Upper lobe of left lung (tissue), 6 donors: ENCODE measurements at regions not wholly inside any gene's neighbourhood (a gene's known extent, or its start where the extent isn't known, plus 50 kb on each side); places are given as distances from the start of the nearest gene placed in this dataset.

Source experiments
- ATAC-seq, 2 donors: fragments of 200-7000 bp; cut with Tn5 transposase; one replicate each; pipeline ENCODE4 v1.9.1; 2022; ENCODE audit warnings: mild to moderate bottlenecking in 2 of 2, moderate library complexity in 2 of 2; ENCODE audit not compliant: low FRiP score in 2 of 2
- DNase-seq, 2 donors: peaks; one replicate each; pipeline ENCODE4 v3.0.0-alpha.2; 2019 to 2020
- H3K27ac ChIP-seq, 4 donors: fragments of 200-600 bp; sonication (generic); one replicate each; pipeline ENCODE4 v1.5.1; 2016 to 2019
- H3K27me3 ChIP-seq, 4 donors: fragments of 200-600 bp; sonication (generic); one replicate each; pipeline ENCODE4 v1.5.1; 2017 to 2019
- H3K36me3 ChIP-seq, 4 donors: fragments of 200-600 bp; sonication (generic); one replicate each; pipeline ENCODE4 v1.5.1; 2016 to 2019
- H3K4me1 ChIP-seq, 4 donors: fragments of 200-600 bp; sonication (generic); one replicate each; pipeline ENCODE4 v1.5.1; 2018 to 2019
- H3K4me3 ChIP-seq, 4 donors: fragments of 200-600 bp; sonication (generic); one replicate each; pipeline ENCODE4 v1.5.1; 2017 to 2019; ENCODE audit warnings: mild to moderate bottlenecking in 2 of 4, moderate library complexity in 1 of 4
- H3K9me3 ChIP-seq, 4 donors: fragments of 200-600 bp; sonication (generic); one replicate each; pipeline ENCODE4 v1.5.1; 2018 to 2019
- CTCF ChIP-seq, 6 experiments: fragments of 450-650 bp in 4 of 6; fragments of 200-600 bp in 2 of 6; sonication (generic) in 2 of 6; IDR thresholded peaks; one replicate each; pipeline ENCODE4 v1.5.1; 2016 to 2019; ENCODE audit warnings: antibody characterized with exemption in 6 of 6
- EP300 ChIP-seq, 4 donors: sonication (generic); formaldehyde crosslinking; IDR thresholded peaks; one replicate each; pipeline ENCODE4 v1.5.1; 2017; ENCODE audit warnings: antibody characterized with exemption in 4 of 4, control low read depth in 2 of 4
- POLR2A ChIP-seq, 4 donors: fragments of 450-650 bp; IDR thresholded peaks; one replicate each; pipeline ENCODE4 v1.5.1; 2016 to 2017; ENCODE audit warnings: antibody characterized with exemption in 4 of 4, mild to moderate bottlenecking in 2 of 4
- POLR2AphosphoS5 ChIP-seq, 2 donors: sonication (generic); formaldehyde crosslinking; IDR thresholded peaks; one replicate each; pipeline ENCODE4 v1.5.1; 2017; ENCODE audit warnings: antibody characterized with exemption in 2 of 2
- WGBS, 2 donors: methylation state at CpG; one replicate each; pipeline ENCODE4 v1.1.5; 2017 to 2018; 5-methylcytosine and 5-hydroxymethylcytosine counted together
- donor health status: DM: no; HTN: no; CAD: no; lungs with moderate emphysema.
- donor health status: DM: no; HTN: yes; CAD: no; lungs with severe emphysema.

DNA sequence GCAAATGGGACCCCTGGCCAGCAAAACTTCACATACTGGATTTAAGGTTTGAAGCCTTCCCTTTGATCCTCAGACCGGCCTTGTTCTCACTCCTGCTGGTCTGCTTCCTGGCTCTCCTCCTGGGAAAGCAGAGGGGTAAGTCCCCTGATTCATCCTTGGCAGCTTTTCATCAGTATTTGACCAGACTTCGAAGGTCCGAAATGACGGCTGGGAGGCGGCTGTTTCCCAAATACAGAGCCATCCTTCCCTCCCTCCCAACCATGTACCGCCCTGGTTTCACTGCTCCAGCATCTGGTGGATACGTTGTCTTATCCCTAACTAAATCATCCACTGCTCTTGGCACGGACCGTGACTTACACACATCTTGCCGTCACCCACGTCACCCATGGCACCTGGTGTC, 265.5 kb downstream of the BCOR start:
- Histone ChIP-seq H3K4me3 (no peak overlapping the region), H3K27ac (no peak overlapping the region), H3K9me3 (peaks cover 0 to 9% (median 0%) of the 10 kb centered on the region in 4 donors), H3K4me1 (no peaks in the 10 kb centered on the region), H3K36me3 (no peaks in the 10 kb centered on the region), H3K27me3 (no peaks in the 10 kb centered on the region)
- DNase-seq, result no peak
- TF ChIP-seq CTCF (IDR thresholded peaks at IDR 0.05), result no peak
- TF ChIP-seq EP300 (IDR thresholded peaks at IDR 0.05), result no peak
- no peak for TF ChIP-seq POLR2A (IDR thresholded peaks at IDR 0.05)
- no peak for TF ChIP-seq POLR2AphosphoS5 (IDR thresholded peaks at IDR 0.05)
- ATAC-seq, result no peak
- 80 to 90% methylated on average over 7 to 11 of the region's 11 CpGs for WGBS, 2 donors

DNA sequence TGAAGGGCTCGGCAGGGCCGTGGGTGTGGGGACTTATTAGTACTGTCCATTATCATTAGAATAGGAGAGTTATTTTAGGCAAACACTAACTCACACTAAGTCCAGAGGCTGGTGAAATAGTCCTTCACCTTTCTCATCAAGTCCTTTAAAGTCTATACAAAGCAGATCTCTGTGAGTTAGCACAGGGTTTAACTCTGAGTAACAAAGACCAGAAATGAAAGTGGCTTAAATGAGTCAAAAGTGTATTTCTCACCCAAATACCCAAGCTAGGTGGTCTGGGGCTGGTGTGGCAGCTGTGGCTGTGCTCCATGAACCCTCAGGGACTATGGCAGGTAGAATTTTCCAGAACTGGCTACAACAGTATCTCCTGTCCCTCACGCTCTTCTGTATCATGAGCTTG, 263.2 kb downstream of the BCOR start:
- no peak for ATAC-seq
- no peak overlapping the region for H3K27ac ChIP-seq
- peaks cover 0 to 4% (median 0%) of the 10 kb centered on the region in 4 donors for H3K9me3 ChIP-seq
- no peaks in the 10 kb centered on the region for H3K27me3 ChIP-seq
- DNase-seq, result no peak
- 89 to 100% methylated on average over 3 of the region's 3 CpGs for WGBS, 2 donors
- TF ChIP-seq POLR2A (IDR thresholded peaks at IDR 0.05), result no peak
- H3K4me1 ChIP-seq, result no peaks in the 10 kb centered on the region
- H3K36me3 ChIP-seq, result no peaks in the 10 kb centered on the region
- no peak overlapping the region for H3K4me3 ChIP-seq

DNA sequence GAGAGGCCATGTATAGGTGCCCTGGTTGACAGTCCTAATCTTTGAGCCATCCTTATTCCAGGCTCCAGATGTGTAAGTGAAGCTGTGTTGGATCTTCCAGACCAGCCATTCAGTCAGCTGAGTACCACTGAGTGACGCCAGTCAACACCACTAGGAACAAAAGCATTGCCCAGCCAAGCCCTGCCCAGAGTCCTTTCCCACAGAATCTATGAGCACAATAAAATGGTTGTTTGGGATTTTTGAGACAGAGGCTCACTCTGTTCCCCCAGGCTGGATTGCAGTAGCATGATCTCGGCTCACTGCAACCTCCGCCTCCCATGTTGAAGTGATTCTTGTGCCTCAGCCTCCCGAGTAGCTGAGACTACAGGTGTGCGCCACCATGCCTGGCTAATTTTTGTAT, 262.5 kb downstream of the BCOR start:
- Histone ChIP-seq H3K27ac (no peak overlapping the region), H3K27me3 (no peaks in the 10 kb centered on the region), H3K36me3 (no peaks in the 10 kb centered on the region), H3K9me3 (no peaks in the 10 kb centered on the region), H3K4me3 (no peak overlapping the region), H3K4me1 (no peaks in the 10 kb centered on the region)
- DNase-seq (no peak), ATAC-seq (no peak)
- 97% methylated on average over 5 of the region's 5 CpGs; no CpG with 5 or more reads in 1 of the 2 donors for WGBS, 2 donors
- TF ChIP-seq POLR2AphosphoS5 (IDR thresholded peaks at IDR 0.05), result no peak
- TF ChIP-seq EP300 (IDR thresholded peaks at IDR 0.05), result no peak
- no peak for TF ChIP-seq POLR2A (IDR thresholded peaks at IDR 0.05)

GRCh38 chrX:39835776-39836175, 262.0 kb downstream of the BCOR start:
- TF ChIP-seq EP300 (IDR thresholded peaks at IDR 0.05) (no peak), POLR2AphosphoS5 (IDR thresholded peaks at IDR 0.05) (no peak), CTCF (IDR thresholded peaks at IDR 0.05) (no peak), POLR2A (IDR thresholded peaks at IDR 0.05) (no peak)
- DNase-seq, result no peak
- Histone ChIP-seq H3K36me3 (no peaks in the 10 kb centered on the region), H3K27me3 (no peaks in the 10 kb centered on the region), H3K4me3 (no peak overlapping the region), H3K9me3 (no peaks in the 10 kb centered on the region), H3K4me1 (no peaks in the 10 kb centered on the region), H3K27ac (no peak overlapping the region)
- ATAC-seq, result no peak
- WGBS, 2 donors, result 89% methylated on average over 1 of the region's 1 CpG; no CpG with 5 or more reads in 1 of the 2 donors

GRCh38 chrX:39836802-39837420, 260.8 kb downstream of the BCOR start:
- no peak for ATAC-seq
- no peak for DNase-seq
- no peaks in the 10 kb centered on the region for H3K36me3 ChIP-seq
- no peak overlapping the region for H3K4me3 ChIP-seq
- no peak overlapping the region for H3K27ac ChIP-seq
- H3K27me3 ChIP-seq, result no peaks in the 10 kb centered on the region
- TF ChIP-seq POLR2A (IDR thresholded peaks at IDR 0.05), result no peak
- no peak for TF ChIP-seq EP300 (IDR thresholded peaks at IDR 0.05)
- no peaks in the 10 kb centered on the region for H3K4me1 ChIP-seq
- H3K9me3 ChIP-seq, result no peaks in the 10 kb centered on the region
- 61 to 93% methylated on average over 2 to 8 of the region's 8 CpGs for WGBS, 2 donors

DNA sequence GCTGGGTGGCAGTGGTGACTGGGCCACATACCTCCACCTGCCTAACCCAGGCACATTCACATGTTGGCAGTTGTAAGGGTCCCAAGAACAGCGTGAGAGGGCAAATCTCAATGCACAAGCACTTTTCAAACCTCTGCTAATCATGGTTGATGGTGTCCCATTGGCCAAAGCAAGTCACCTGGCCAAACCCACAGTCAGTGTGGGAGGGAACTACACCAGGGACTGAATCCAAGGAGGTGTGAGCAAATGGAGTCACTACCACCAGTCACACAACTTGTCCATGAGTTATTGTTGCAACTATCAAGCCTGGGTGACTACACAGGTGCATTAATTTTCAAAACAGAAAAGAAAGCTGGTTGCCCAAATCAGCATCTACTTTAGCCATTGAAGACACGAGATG, 260.1 kb downstream of the BCOR start:
- WGBS, 2 donors, result 89% methylated on average over 2 of the region's 2 CpGs; no CpG with 5 or more reads in 1 of the 2 donors
- H3K36me3 ChIP-seq, result no peaks in the 10 kb centered on the region
- ATAC-seq (no peak), DNase-seq (no peak)
- H3K27me3 ChIP-seq, result no peaks in the 10 kb centered on the region
- H3K4me3 ChIP-seq, result no peak overlapping the region
- no peaks in the 10 kb centered on the region for H3K9me3 ChIP-seq
- TF ChIP-seq POLR2A (IDR thresholded peaks at IDR 0.05) (no peak), EP300 (IDR thresholded peaks at IDR 0.05) (no peak), POLR2AphosphoS5 (IDR thresholded peaks at IDR 0.05) (no peak), CTCF (IDR thresholded peaks at IDR 0.05) (no peak)
- no peak overlapping the region for H3K27ac ChIP-seq
- H3K4me1 ChIP-seq, result no peaks in the 10 kb centered on the region
